ENCODE measurements at regions not wholly inside any gene's neighbourhood (a gene's known extent, or its start where the extent isn't known, plus 50 kb on each side); places are given as distances from the start of the nearest gene placed in this dataset.
"Not testable (repeated sequence)": the region's sequence is repeated elsewhere in the genome, so short reads cannot be mapped to it uniquely, and the experiment has no call there.

- H3K27me3 ChIP-seq (ENCODE audit: control insufficient read depth in 3 of 3, insufficient read depth in 3 of 3, low read length in 2 of 3); H3K4me1 ChIP-seq (ENCODE audit: control insufficient read depth in 5 of 5, insufficient read depth in 5 of 5, low read length in 5 of 5); H3K9me3 ChIP-seq (ENCODE audit: control insufficient read depth in 4 of 4, insufficient read depth in 3 of 4, low read length in 3 of 4); DNase-seq; H3K4me3 ChIP-seq; H3K27ac ChIP-seq (ENCODE audit: low read depth in 1 of 2, low read length in 1 of 2); H3K36me3 ChIP-seq (ENCODE audit: control insufficient read depth in 4 of 4, insufficient read depth in 4 of 4, low read length in 4 of 4); ATAC-seq (ENCODE audit: insufficient read depth, low FRiP score); H3K9ac ChIP-seq (ENCODE audit: insufficient read depth in 1 of 2, low read length in 2 of 2): not testable (repeated sequence)
- WGBS, 2 donors: 20% methylated on average over 4 of the region's 6 CpGs; no CpG with 5 or more reads in 1 of the 2 donors
These were observed 172.8 kb upstream of the FAM240B start for GRCh38 chr9:38892539-38893232.

DNA sequence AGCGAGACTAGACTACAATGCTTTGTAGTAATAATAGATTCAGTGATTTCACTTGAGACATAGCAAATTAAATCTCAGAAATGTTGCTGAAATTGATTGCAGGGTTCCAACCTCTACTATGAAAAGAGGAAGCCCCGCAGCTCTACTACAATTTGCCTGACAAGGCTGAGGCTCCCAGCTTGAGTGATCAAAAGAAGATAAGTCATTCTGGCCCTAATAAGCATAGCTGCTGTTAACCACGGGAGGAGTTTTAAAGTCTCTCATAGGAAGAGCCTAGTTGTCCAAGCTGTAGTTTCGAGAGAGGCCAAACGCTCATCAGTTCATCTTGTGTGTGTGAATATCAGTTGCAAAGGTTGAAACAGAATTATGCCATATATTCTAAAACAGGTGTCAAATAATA, 166.1 kb upstream of the FAM240B start:
- ATAC-seq (ENCODE audit: insufficient read depth, low FRiP score); H3K9ac ChIP-seq (ENCODE audit: insufficient read depth in 1 of 2, low read length in 2 of 2); H3K36me3 ChIP-seq (ENCODE audit: control insufficient read depth in 4 of 4, insufficient read depth in 4 of 4, low read length in 4 of 4); H3K27ac ChIP-seq (ENCODE audit: low read depth in 1 of 2, low read length in 1 of 2); H3K27me3 ChIP-seq (ENCODE audit: control insufficient read depth in 3 of 3, insufficient read depth in 3 of 3, low read length in 2 of 3); H3K4me1 ChIP-seq (ENCODE audit: control insufficient read depth in 5 of 5, insufficient read depth in 5 of 5, low read length in 5 of 5); DNase-seq; H3K9me3 ChIP-seq (ENCODE audit: control insufficient read depth in 4 of 4, insufficient read depth in 3 of 4, low read length in 3 of 4); H3K4me3 ChIP-seq: not testable (repeated sequence)
- WGBS, 2 donors: 72% methylated on average over 1 of the region's 5 CpGs; no CpG with 5 or more reads in 1 of the 2 donors

DNA sequence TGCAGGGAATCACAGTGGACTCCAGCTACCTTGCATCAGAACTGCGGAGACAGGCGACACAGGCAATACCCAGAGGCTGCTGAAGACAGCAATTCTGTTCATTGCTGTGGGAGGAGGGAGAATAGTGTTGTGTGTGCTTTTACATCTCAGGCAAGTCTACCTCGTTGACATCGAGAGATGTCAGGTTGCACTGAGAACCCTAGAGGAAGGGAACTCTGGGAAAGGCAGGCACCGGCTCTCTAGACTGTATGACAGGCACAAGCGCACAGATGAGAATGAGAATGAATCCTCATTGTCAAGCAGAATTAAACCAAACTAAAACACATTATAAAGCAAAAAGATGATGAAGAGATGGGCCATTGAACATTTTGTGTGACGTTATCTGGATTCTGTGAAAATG, 155.7 kb upstream of the FAM240B start:
- DNase-seq: peak in 1 of 3 donors; percentile 0
- not testable (repeated sequence) for ATAC-seq (ENCODE audit: insufficient read depth, low FRiP score)

DNA sequence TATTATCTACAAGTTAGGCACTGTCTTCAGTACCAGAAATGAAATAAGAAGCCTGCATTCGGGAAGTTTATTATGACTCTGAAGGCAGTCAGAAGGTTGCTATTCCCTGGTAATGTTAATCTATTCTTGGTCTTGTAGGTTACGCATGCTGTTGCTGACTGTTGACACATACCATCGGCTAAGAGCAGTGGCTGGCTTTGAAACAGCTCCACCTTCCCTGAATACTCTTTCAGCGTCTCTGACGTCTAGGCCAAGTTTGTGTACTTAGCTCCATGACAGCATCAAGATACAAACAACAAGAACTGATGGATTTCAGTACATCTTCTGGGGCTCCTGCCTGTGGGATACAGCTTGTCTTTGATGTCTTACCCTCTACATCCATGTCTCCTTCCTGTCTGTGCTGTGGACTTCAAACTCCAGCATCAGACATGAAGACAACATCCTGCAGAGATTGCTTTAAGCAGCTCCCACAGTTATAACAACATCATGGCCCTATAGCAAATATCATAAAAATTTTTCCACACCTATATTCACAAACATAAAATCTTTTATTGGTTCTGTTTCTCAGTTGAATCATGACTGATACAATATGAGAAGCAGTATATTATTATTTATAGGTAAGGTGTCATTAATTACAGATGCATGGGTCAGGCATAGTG, 151.5 kb upstream of the FAM240B start:
- 92% methylated on average over 2 of the region's 5 CpGs; no CpG with 5 or more reads in 1 of the 2 donors for WGBS, 2 donors
- ATAC-seq (ENCODE audit: insufficient read depth, low FRiP score); DNase-seq: not testable (repeated sequence)

More for the DNA sequence above, 155.7 kb upstream of the FAM240B start:
- not testable (repeated sequence) for H3K4me3 ChIP-seq; H3K9me3 ChIP-seq (ENCODE audit: control insufficient read depth in 4 of 4, insufficient read depth in 3 of 4, low read length in 3 of 4); H3K4me1 ChIP-seq (ENCODE audit: control insufficient read depth in 5 of 5, insufficient read depth in 5 of 5, low read length in 5 of 5); H3K9ac ChIP-seq (ENCODE audit: insufficient read depth in 1 of 2, low read length in 2 of 2); H3K27ac ChIP-seq (ENCODE audit: low read depth in 1 of 2, low read length in 1 of 2); H3K36me3 ChIP-seq (ENCODE audit: control insufficient read depth in 4 of 4, insufficient read depth in 4 of 4, low read length in 4 of 4); H3K27me3 ChIP-seq (ENCODE audit: control insufficient read depth in 3 of 3, insufficient read depth in 3 of 3, low read length in 2 of 3)
- WGBS, 2 donors: 83 to 88% methylated on average over 7 of the region's 7 CpGs

DNA sequence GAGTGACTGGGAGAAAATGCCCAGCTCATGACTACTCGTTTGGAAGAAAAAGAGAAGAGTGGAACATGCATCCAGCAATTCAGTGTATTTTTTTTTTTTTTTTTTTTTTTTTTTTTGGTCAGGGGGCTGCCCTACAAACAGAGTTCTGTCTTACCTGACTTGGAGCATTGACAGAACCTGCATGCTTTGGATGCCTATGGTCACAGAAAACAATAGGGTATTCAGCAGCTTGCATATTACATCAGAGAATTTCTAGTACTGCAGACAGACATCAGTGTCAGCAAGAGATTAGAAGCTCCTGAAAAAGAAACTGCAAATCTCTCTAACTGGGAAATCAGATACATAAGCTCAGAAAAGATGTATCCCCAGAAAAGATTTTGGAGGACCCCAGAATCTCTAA, 139.9 kb upstream of the FAM240B start:
- WGBS, 2 donors: 14% methylated on average over 1 of the region's 1 CpG; no CpG with 5 or more reads in 1 of the 2 donors
- not testable (repeated sequence) for H3K4me1 ChIP-seq (ENCODE audit: control insufficient read depth in 5 of 5, insufficient read depth in 5 of 5, low read length in 5 of 5); ATAC-seq (ENCODE audit: insufficient read depth, low FRiP score); DNase-seq; H3K27ac ChIP-seq (ENCODE audit: low read depth in 1 of 2, low read length in 1 of 2); H3K9ac ChIP-seq (ENCODE audit: insufficient read depth in 1 of 2, low read length in 2 of 2); H3K9me3 ChIP-seq (ENCODE audit: control insufficient read depth in 4 of 4, insufficient read depth in 3 of 4, low read length in 3 of 4); H3K36me3 ChIP-seq (ENCODE audit: control insufficient read depth in 4 of 4, insufficient read depth in 4 of 4, low read length in 4 of 4); H3K4me3 ChIP-seq; H3K27me3 ChIP-seq (ENCODE audit: control insufficient read depth in 3 of 3, insufficient read depth in 3 of 3, low read length in 2 of 3)

More for the DNA sequence above, 151.5 kb upstream of the FAM240B start:
- H3K4me1 ChIP-seq (ENCODE audit: control insufficient read depth in 5 of 5, insufficient read depth in 5 of 5, low read length in 5 of 5); H3K9ac ChIP-seq (ENCODE audit: insufficient read depth in 1 of 2, low read length in 2 of 2); H3K36me3 ChIP-seq (ENCODE audit: control insufficient read depth in 4 of 4, insufficient read depth in 4 of 4, low read length in 4 of 4); H3K4me3 ChIP-seq; H3K9me3 ChIP-seq (ENCODE audit: control insufficient read depth in 4 of 4, insufficient read depth in 3 of 4, low read length in 3 of 4); H3K27ac ChIP-seq (ENCODE audit: low read depth in 1 of 2, low read length in 1 of 2); H3K27me3 ChIP-seq (ENCODE audit: control insufficient read depth in 3 of 3, insufficient read depth in 3 of 3, low read length in 2 of 3): not testable (repeated sequence)

DNA sequence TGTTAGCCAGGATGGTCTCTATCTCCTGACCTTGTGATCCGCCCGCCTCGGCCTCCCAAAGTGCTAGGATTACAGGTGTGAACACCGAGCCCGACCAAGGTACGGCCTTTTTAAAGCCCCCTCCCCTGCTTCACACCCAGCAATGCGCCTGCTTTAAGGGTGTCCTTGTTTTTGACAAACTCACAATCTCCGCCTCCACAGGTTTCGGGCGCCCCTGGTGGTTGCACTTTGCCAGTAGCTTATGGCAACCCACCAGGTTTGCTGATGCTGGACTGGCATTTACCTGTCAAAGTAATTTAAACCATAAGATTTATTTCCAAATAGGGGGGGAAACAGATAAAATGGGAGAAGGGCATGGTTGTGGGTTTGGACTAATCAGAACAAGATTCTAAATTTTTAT, 129.0 kb upstream of the FAM240B start:
- not testable (repeated sequence) for H3K4me1 ChIP-seq (ENCODE audit: control insufficient read depth in 5 of 5, insufficient read depth in 5 of 5, low read length in 5 of 5); H3K36me3 ChIP-seq (ENCODE audit: control insufficient read depth in 4 of 4, insufficient read depth in 4 of 4, low read length in 4 of 4); ATAC-seq (ENCODE audit: insufficient read depth, low FRiP score); H3K9me3 ChIP-seq (ENCODE audit: control insufficient read depth in 4 of 4, insufficient read depth in 3 of 4, low read length in 3 of 4); H3K27ac ChIP-seq (ENCODE audit: low read depth in 1 of 2, low read length in 1 of 2); H3K4me3 ChIP-seq; DNase-seq; H3K9ac ChIP-seq (ENCODE audit: insufficient read depth in 1 of 2, low read length in 2 of 2); H3K27me3 ChIP-seq (ENCODE audit: control insufficient read depth in 3 of 3, insufficient read depth in 3 of 3, low read length in 2 of 3)
- no CpG with 5 or more reads among the region's 10 CpGs for WGBS, 2 donors

GRCh38 chr9:38840213-38840612, 120.3 kb upstream of the FAM240B start:
- DNase-seq; H3K4me1 ChIP-seq (ENCODE audit: control insufficient read depth in 5 of 5, insufficient read depth in 5 of 5, low read length in 5 of 5); H3K4me3 ChIP-seq; H3K9ac ChIP-seq (ENCODE audit: insufficient read depth in 1 of 2, low read length in 2 of 2); H3K27ac ChIP-seq (ENCODE audit: low read depth in 1 of 2, low read length in 1 of 2); ATAC-seq (ENCODE audit: insufficient read depth, low FRiP score); H3K36me3 ChIP-seq (ENCODE audit: control insufficient read depth in 4 of 4, insufficient read depth in 4 of 4, low read length in 4 of 4); H3K9me3 ChIP-seq (ENCODE audit: control insufficient read depth in 4 of 4, insufficient read depth in 3 of 4, low read length in 3 of 4); H3K27me3 ChIP-seq (ENCODE audit: control insufficient read depth in 3 of 3, insufficient read depth in 3 of 3, low read length in 2 of 3): not testable (repeated sequence)
- WGBS, 2 donors: 75 to 90% methylated on average over 1 to 2 of the region's 3 CpGs

DNA sequence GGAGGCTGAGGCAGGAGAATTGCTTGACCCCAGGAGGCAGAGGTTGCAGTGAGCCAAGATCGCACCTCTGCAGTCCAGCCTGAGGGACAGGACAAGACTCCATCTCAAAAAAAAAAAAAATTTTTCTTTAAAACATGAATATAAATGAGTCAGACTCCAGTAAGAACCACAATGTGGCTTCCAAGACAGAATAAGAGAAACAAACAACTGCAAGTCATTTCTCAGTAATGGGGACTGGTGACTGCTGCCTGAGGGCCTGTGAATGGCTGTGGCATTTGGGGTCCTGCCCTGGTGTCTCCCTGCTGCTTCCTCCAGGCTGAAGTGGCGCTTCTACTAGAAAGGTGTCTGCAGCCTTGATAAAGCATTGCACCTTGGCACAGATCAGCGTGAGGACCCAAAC, 113.8 kb upstream of the FAM240B start:
- H3K27me3 ChIP-seq (ENCODE audit: control insufficient read depth in 3 of 3, insufficient read depth in 3 of 3, low read length in 2 of 3); ATAC-seq (ENCODE audit: insufficient read depth, low FRiP score); H3K36me3 ChIP-seq (ENCODE audit: control insufficient read depth in 4 of 4, insufficient read depth in 4 of 4, low read length in 4 of 4); H3K9ac ChIP-seq (ENCODE audit: insufficient read depth in 1 of 2, low read length in 2 of 2); H3K9me3 ChIP-seq (ENCODE audit: control insufficient read depth in 4 of 4, insufficient read depth in 3 of 4, low read length in 3 of 4); H3K27ac ChIP-seq (ENCODE audit: low read depth in 1 of 2, low read length in 1 of 2); H3K4me3 ChIP-seq; DNase-seq; H3K4me1 ChIP-seq (ENCODE audit: control insufficient read depth in 5 of 5, insufficient read depth in 5 of 5, low read length in 5 of 5): not testable (repeated sequence)
- 0% methylated on average over 1 of the region's 3 CpGs; no CpG with 5 or more reads in 1 of the 2 donors for WGBS, 2 donors
